ENCODE measurements at regions not wholly inside any gene's neighbourhood (a gene's known extent, or its start where the extent isn't known, plus 50 kb on each side); places are given as distances from the start of the nearest gene placed in this dataset.

GRCh38 chr15:85314633-85315032, 65.8 kb upstream of the AKAP13 start:
- no peaks in the 10 kb centered on the region for H3K9me3 ChIP-seq
- DNase-seq (ENCODE audit: extremely low spot score), result no peak
- H3K4me1 ChIP-seq, result peaks cover 0 to 8% (median 3%) of the 10 kb centered on the region in 4 donors
- no peaks in the 10 kb centered on the region for H3K27me3 ChIP-seq
- H3K27ac ChIP-seq (replicated peaks in 1 of 4), result no peak overlapping the region
- H3K4me3 ChIP-seq, result no peak overlapping the region
- 71% methylated on average over 4 of the region's 4 CpGs for WGBS
- intact Hi-C loops (cut with DNase I), result no loop called here
- H3K36me3 ChIP-seq, result no peaks in the 10 kb centered on the region
- TF ChIP-seq EP300 (IDR thresholded peaks at IDR 0.05), result no peak
- TF ChIP-seq POLR2A (IDR thresholded peaks at IDR 0.05; ENCODE audit: low read depth), result no peak
- no peak for TF ChIP-seq CTCF (IDR thresholded peaks at IDR 0.05)
- TF ChIP-seq POLR2AphosphoS5 (IDR thresholded peaks at IDR 0.05), result no peak

- WGBS, result 60% methylated on average over 8 of the region's 8 CpGs
- Histone ChIP-seq H3K4me1 (peaks cover 0 to 8% (median 3%) of the 10 kb centered on the region in 4 donors), H3K27ac (replicated peaks in 1 of 4) (no peak overlapping the region), H3K27me3 (no peaks in the 10 kb centered on the region), H3K36me3 (no peaks in the 10 kb centered on the region), H3K4me3 (no peak overlapping the region), H3K9me3 (no peaks in the 10 kb centered on the region)
- DNase-seq (ENCODE audit: extremely low spot score), result no peak
- no peak for TF ChIP-seq EP300 (IDR thresholded peaks at IDR 0.05)
- TF ChIP-seq POLR2AphosphoS5 (IDR thresholded peaks at IDR 0.05), result no peak
- no peak for TF ChIP-seq CTCF (IDR thresholded peaks at IDR 0.05)
- no peak for TF ChIP-seq POLR2A (IDR thresholded peaks at IDR 0.05; ENCODE audit: low read depth)
- intact Hi-C loops (cut with DNase I), result no loop called here
These were observed 64.0 kb upstream of the AKAP13 start for GRCh38 chr15:85316244-85316934.

GRCh38 chr15:85318048-85318731, 62.2 kb upstream of the AKAP13 start:
- TF ChIP-seq EP300 (IDR thresholded peaks at IDR 0.05), result no peak
- no peak for TF ChIP-seq CTCF (IDR thresholded peaks at IDR 0.05)
- TF ChIP-seq POLR2AphosphoS5 (IDR thresholded peaks at IDR 0.05), result no peak
- TF ChIP-seq POLR2A (IDR thresholded peaks at IDR 0.05; ENCODE audit: low read depth), result no peak
- 42% methylated on average over 2 of the region's 2 CpGs for WGBS
- no peak for DNase-seq (ENCODE audit: extremely low spot score)
- intact Hi-C loops (cut with DNase I), result no loop called here
- no peak overlapping the region for H3K4me3 ChIP-seq
- no peaks in the 10 kb centered on the region for H3K36me3 ChIP-seq
- H3K27ac ChIP-seq (replicated peaks in 1 of 4), result no peak overlapping the region
- H3K27me3 ChIP-seq, result no peaks in the 10 kb centered on the region
- H3K9me3 ChIP-seq, result peaks cover 0 to 5% (median 0%) of the 10 kb centered on the region in 4 donors
- peaks cover 0 to 8% (median 0%) of the 10 kb centered on the region in 4 donors for H3K4me1 ChIP-seq

GRCh38 chr15:85318732-85319076, 61.7 kb upstream of the AKAP13 start:
- no peaks in the 10 kb centered on the region for H3K27me3 ChIP-seq
- H3K4me1 ChIP-seq, result peaks cover 0 to 8% (median 0%) of the 10 kb centered on the region in 4 donors
- intact Hi-C loops (cut with DNase I), result no loop called here
- TF ChIP-seq POLR2AphosphoS5 (IDR thresholded peaks at IDR 0.05), result no peak
- TF ChIP-seq POLR2A (IDR thresholded peaks at IDR 0.05; ENCODE audit: low read depth), result no peak
- no peak for TF ChIP-seq CTCF (IDR thresholded peaks at IDR 0.05)
- H3K27ac ChIP-seq (replicated peaks in 1 of 4), result no peak overlapping the region
- H3K9me3 ChIP-seq, result peaks cover 0 to 5% (median 0%) of the 10 kb centered on the region in 4 donors
- H3K4me3 ChIP-seq, result no peak overlapping the region
- WGBS, result 71% methylated on average over 2 of the region's 2 CpGs
- DNase-seq (ENCODE audit: extremely low spot score), result no peak
- H3K36me3 ChIP-seq, result no peaks in the 10 kb centered on the region
